GM12875 (cell line): ENCODE measurements at regions not wholly inside any gene's neighbourhood (a gene's known extent, or its start where the extent isn't known, plus 50 kb on each side); places are given as distances from the start of the nearest gene placed in this dataset.

ENCODE experiments used
- H3K4me3 ChIP-seq: one replicate; pipeline ENCODE4 v1.5.1; 2011; ENCODE audit warnings: low read depth, low read length, control low read depth
- CTCF ChIP-seq: IDR thresholded peaks from 2 replicates; pipeline ENCODE4 v1.5.1; 2011; ENCODE audit warnings: low read depth, mild to moderate bottlenecking, control low read depth, inconsistent platforms, low read length, moderate library complexity, borderline replicate concordance; ENCODE audit not compliant: insufficient read depth

GRCh38 chr3:110478377-110479054 is 593.1 kb upstream of the NECTIN3 start:
- no peak for TF ChIP-seq CTCF
- no peak overlapping the region for H3K4me3 ChIP-seq

- no peak overlapping the region for H3K4me3 ChIP-seq
- no peak for TF ChIP-seq CTCF
These were observed 591.9 kb upstream of the NECTIN3 start for GRCh38 chr3:110479731-110480130.

- no peak overlapping the region for H3K4me3 ChIP-seq
- TF ChIP-seq CTCF: no peak
These were observed 586.2 kb upstream of the NECTIN3 start for GRCh38 chr3:110485389-110485788.

DNA sequence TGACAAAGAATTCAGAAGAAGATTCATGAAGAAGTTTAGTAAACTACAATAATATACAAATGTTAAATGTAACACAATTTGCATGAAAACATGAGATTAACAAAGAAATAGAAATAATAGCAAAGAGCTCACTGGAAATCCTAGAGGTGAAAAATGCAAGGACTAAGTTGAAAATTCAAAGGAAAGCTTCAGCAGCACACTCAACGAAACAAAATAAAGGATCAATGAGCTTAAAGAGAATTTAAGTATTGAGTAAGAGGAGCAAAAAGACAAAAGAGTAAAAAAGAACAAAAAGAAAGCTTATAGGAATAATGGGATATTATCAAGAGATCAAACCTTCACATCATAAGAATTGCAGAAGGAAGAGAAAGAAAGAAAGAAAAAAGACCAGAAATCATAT is 583.8 kb upstream of the NECTIN3 start:
- no peak overlapping the region for H3K4me3 ChIP-seq
- TF ChIP-seq CTCF: no peak

GRCh38 chr3:110491413-110491812 is 580.2 kb upstream of the NECTIN3 start:
- H3K4me3 ChIP-seq: no peak overlapping the region
- TF ChIP-seq CTCF: no peak

DNA sequence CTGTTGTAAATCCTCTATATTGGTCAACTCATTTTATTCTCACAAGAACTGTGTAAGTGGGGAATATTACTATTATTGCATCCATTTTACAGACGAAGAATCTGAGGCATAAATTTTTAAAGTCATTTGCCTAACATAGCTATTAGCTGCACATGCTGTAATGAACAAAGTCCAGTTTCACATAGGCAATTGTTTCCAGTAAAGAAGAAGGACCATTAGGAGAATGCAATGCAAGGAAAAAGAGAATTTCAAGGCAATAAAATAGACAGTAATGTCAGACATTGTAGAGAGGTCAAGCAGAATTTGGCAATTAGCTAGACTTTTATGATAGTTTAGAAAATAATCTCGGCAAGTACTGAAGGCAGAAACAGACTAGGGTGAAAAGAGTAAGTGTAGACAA is 578.7 kb upstream of the NECTIN3 start:
- TF ChIP-seq CTCF: no peak
- no peak overlapping the region for H3K4me3 ChIP-seq

DNA sequence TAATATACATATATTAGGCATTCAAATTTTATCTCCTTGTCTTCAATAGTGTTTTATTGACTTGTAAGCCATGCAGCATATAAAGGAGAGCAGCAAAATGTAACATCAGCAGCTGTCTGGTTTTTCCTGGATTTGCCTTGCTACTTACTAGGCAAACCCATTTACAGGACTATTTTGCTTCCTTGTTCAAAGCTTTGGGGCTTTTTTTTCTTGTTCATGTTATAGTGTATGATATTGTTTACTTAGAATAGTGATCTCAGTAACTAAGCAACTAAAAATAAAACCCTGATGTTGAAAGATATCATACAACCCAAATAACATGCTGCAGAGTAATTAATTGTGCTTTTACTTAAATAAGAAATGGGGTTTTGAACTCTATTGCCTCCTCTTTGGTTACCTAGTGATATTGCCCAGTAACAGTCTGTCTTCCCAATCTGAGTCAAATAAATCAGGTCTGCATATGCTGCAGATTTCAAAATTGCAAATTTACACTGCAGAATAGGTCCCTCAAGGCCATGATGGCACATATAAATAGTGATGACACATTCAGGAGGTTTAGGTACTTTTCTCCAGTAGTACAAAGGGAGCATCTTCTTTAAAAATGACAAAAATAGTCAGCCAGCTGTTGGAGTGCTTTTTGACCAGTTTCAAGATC is 578.1 kb upstream of the NECTIN3 start:
- no peak overlapping the region for H3K4me3 ChIP-seq
- no peak for TF ChIP-seq CTCF
